Activated T-cell treated with anti-CD3 and anti-CD28 coated beads, Interleukin-2, amount 50 U/mL, for 4 hours (primary cell): ENCODE measurements at regions not wholly inside any gene's neighbourhood (a gene's known extent, or its start where the extent isn't known, plus 50 kb on each side); places are given as distances from the start of the nearest gene placed in this dataset.

Experiments
- ATAC-seq, 2 donors: fragments of 200-7000 bp; cut with Tn5 transposase; one replicate each; pipeline ENCODE4 v1.10.0; 2021
- DNase-seq: peaks from one replicate; pipeline ENCODE4 v3.0.0-alpha.2; 2020
- H3K27me3 Mint-ChIP-seq: one replicate; pipeline ENCODE4 v1.8.0; 2021; ENCODE audit warnings: low read depth, mixed read lengths
- H3K36me3 Mint-ChIP-seq: one replicate; pipeline ENCODE4 v1.8.0; 2022; ENCODE audit warnings: mixed read lengths; ENCODE audit not compliant: insufficient read depth
- H3K4me1 Mint-ChIP-seq: one replicate; pipeline ENCODE4 v1.8.0; 2021; ENCODE audit warnings: low read depth, mixed read lengths
- H3K4me3 Mint-ChIP-seq: one replicate; pipeline ENCODE4 v1.8.0; 2021; ENCODE audit warnings: mild to moderate bottlenecking, moderate library complexity, mixed read lengths
- H3K9me3 Mint-ChIP-seq: one replicate; pipeline ENCODE4 v1.8.0; 2021; ENCODE audit warnings: mixed read lengths

DNA sequence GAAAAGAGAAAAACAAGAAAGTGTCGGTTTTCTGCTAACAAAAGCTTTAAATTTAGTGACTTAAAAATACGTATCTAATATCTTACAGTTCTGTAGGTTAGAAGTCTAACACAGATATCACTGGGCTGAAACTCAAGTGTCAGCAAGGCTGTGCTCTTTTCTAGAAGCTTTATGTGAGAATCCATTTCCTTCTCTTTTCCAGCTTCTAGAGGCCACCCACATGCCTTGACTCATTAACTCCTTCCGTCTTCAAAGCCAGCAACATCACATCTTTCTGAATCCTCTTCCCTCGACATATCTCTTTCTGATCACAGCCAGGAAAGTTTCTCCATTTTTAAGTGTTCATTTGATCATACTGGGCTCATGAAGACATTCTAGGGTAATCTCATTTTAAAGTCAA, 262.0 kb downstream of the MAFB start:
- Mint-ChIP-seq H3K27me3 (peaks cover 6% of the 10 kb centered on the region), H3K4me1 (no peaks in the 10 kb centered on the region), H3K4me3 (no peak overlapping the region), H3K36me3 (no peaks in the 10 kb centered on the region), H3K9me3 (peaks cover 3% of the 10 kb centered on the region)
- DNase-seq (no peak), ATAC-seq (no peak)

DNA sequence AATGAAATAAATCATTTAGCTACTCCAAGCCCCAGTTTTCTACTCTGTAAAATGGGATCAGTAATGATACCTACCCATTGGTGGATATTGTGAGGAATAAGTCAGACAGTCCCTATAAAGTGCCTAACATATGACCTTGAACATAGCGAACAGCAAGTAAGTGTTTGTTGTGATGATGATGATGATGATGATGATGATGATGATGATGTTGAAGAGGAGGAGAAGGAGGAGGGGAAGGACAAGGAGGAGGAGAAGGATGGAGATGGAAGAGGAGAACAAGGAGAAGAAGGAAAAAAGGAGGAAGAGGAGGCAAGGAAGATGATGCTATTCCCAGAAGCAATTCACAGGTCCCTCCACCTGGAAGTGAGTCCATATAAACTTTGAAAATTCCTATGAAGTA, 264.3 kb downstream of the MAFB start:
- Mint-ChIP-seq H3K4me3 (no peak overlapping the region), H3K27me3 (peaks cover 4% of the 10 kb centered on the region), H3K9me3 (peaks cover 3% of the 10 kb centered on the region), H3K4me1 (no peaks in the 10 kb centered on the region), H3K36me3 (no peaks in the 10 kb centered on the region)
- ATAC-seq (no peak), DNase-seq (no peak)

DNA sequence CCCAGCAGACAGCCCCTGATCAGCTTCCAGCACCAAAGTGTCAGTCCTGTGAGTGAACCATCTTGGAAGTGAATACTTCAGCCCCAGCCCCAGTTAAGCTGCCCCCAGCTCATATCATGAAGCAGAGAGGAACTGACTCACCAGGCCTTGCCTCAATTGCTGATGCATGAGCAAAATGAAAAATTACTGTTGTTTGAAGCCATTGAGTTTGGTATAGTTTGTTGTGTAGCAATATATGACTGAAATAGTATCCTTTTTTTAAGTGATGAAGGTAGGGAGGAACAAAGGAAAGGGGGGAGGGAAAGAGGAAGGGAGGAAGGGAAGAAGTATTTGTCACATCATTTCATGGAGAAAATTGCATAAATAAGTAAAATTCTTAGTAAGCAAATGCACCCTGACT, 266.4 kb downstream of the MAFB start:
- no peaks in the 10 kb centered on the region for H3K36me3 Mint-ChIP-seq
- ATAC-seq, result no peak
- H3K4me3 Mint-ChIP-seq, result no peak overlapping the region
- H3K4me1 Mint-ChIP-seq, result no peaks in the 10 kb centered on the region
- peaks cover 3% of the 10 kb centered on the region for H3K9me3 Mint-ChIP-seq
- no peaks in the 10 kb centered on the region for H3K27me3 Mint-ChIP-seq
- DNase-seq, result no peak

DNA sequence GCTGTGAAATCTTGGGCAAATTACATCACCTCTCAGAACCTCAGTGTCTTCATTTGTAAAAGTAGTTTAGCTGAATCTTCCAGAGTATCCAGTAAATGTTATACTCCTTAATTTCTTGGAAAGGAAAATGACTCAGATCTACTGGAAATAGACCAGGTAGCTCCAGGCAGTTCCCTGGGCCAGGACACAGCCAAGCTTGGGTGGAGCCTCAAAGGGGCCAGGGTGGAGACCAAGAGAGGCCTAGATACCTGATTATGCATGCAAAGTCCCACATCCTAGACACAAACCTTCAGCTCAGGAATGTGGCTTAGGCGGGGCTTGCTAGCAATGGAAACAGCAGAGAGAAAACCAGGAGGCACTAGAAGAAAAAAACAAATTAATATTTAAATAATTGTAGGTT, 272.8 kb downstream of the MAFB start:
- peaks cover 4% of the 10 kb centered on the region for H3K9me3 Mint-ChIP-seq
- DNase-seq (no peak), ATAC-seq (no peak)
- no peaks in the 10 kb centered on the region for H3K27me3 Mint-ChIP-seq
- no peak overlapping the region for H3K4me3 Mint-ChIP-seq
- no peaks in the 10 kb centered on the region for H3K4me1 Mint-ChIP-seq
- H3K36me3 Mint-ChIP-seq, result no peaks in the 10 kb centered on the region

DNA sequence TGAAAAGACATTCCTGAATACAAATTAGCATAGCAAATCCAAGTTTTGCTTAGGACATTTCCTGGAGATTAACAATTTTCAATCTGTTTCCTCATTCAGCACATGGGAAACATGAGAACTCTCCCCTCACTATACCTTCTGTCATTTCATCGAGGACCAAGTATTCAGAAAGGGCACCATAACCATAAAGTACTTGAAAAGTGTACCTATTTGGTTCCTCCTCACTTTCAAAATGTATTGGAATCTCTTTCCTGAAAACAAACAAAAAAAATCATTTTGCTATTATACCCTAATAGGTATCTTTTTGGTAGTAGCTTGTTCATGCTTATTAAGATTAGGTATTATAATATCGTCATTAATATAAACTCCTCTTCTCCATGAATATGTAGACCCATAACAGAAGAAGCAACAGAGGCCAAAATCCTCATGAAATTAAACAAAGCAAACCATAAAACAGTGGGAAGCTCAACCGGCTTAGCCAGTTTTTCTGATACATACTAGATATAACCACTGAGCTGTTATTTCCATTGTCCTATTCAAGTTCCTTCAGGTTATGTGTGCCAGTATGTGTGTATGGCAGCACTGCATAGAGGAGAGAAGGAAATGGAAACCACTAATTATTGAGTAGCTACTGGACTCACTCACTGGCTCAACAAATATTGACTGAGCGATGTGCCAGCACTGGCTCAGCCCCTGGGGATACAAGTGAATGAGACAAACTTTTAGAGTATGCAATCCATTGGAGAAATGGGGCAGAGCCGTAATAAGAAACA, 274.0 kb downstream of the MAFB start:
- ATAC-seq, result no peak
- DNase-seq, result no peak
- Mint-ChIP-seq H3K27me3 (no peaks in the 10 kb centered on the region), H3K4me3 (no peak overlapping the region), H3K36me3 (no peaks in the 10 kb centered on the region), H3K4me1 (no peaks in the 10 kb centered on the region), H3K9me3 (peaks cover 4% of the 10 kb centered on the region)

DNA sequence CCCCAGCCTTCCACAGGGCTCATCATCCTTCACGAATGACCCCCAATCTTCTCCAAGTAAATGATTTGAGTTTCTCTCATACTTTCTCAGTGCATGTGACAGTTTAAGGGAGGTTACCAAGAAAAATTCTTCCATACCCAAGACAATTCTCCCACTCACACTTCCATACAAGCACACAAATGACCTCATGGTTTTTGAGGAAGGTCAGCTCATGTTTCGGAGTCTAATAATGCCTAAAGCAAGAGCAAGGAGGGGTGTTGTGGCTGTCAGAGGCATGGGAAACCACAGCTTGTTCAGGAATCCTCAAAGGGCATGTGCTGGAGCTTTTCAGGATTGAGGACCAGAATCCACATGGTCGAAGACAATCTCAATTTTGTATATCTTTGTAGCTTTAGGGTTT, 279.0 kb downstream of the MAFB start:
- no peaks in the 10 kb centered on the region for H3K4me1 Mint-ChIP-seq
- no peak overlapping the region for H3K4me3 Mint-ChIP-seq
- no peak for DNase-seq

DNA sequence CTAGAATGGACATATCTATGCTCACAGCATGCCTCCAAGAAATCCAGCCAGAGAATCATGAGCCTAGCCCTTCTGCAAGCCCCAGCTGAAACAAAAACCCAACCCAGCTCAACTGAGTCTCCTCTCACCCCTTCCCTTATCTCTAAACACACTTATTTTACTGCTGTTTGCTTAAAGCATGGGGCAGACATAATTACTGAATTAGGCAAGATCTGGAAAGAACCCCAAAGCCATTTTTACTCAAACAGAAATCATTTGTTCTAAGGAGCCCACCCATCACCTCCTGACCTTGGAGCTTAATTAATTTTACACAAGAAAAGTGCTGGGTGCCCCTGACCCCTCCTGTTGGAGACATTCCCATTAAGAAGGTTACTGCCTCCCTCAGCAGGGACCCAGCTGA, 291.6 kb downstream of the MAFB start:
- no peak overlapping the region for H3K4me3 Mint-ChIP-seq
- DNase-seq (no peak), ATAC-seq (no peak)
- no peaks in the 10 kb centered on the region for H3K27me3 Mint-ChIP-seq
- peaks cover 4% of the 10 kb centered on the region for H3K9me3 Mint-ChIP-seq
- no peaks in the 10 kb centered on the region for H3K4me1 Mint-ChIP-seq
- H3K36me3 Mint-ChIP-seq, result no peaks in the 10 kb centered on the region

More for the DNA sequence above, 279.0 kb downstream of the MAFB start:
- ATAC-seq, result no peak
- Mint-ChIP-seq H3K36me3 (no peaks in the 10 kb centered on the region), H3K9me3 (no peaks in the 10 kb centered on the region), H3K27me3 (no peaks in the 10 kb centered on the region)

DNA sequence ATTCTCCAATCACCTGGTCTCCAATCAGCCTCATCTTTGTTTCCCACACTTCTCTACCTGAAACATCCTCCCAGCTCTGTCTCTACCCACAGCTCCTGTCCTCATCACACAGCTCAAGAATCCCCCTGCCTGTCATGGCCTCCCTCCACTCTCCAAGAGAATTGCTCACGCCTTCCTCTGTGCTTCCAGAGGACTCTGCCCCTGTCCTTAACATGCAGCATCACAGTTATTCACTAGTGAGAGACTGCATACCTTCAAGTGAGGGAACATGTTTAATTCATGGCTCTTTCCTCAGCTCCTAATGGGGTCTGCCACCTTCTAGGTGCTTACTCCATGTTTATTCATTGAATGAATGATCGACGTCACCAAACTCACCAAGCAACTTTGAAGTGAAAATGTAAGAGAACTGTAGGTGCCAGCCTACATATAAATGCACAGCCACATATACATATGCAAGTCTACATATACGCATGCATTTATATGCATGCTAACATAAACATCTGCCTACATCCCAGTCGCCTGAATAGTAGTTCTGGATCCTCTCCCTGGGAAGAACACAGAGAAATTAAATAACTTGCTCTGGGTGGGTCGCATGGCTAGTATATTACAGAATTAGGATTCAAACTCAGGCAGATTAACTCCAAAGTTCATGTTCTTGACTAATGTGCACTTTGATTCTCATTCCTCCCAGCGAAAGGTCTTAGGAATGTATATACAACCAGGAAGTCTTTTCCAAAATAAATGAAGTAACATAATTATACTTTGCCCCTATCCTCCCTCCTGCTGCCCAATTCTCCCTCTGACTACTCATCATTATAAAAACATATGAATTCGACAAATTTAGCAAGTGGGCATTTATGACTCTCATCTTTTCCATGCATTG, 295.6 kb downstream of the MAFB start:
- Mint-ChIP-seq H3K27me3 (no peaks in the 10 kb centered on the region), H3K9me3 (peaks cover 8% of the 10 kb centered on the region), H3K4me1 (no peaks in the 10 kb centered on the region), H3K36me3 (no peaks in the 10 kb centered on the region), H3K4me3 (no peak overlapping the region)
- no peak for ATAC-seq
- no peak for DNase-seq

DNA sequence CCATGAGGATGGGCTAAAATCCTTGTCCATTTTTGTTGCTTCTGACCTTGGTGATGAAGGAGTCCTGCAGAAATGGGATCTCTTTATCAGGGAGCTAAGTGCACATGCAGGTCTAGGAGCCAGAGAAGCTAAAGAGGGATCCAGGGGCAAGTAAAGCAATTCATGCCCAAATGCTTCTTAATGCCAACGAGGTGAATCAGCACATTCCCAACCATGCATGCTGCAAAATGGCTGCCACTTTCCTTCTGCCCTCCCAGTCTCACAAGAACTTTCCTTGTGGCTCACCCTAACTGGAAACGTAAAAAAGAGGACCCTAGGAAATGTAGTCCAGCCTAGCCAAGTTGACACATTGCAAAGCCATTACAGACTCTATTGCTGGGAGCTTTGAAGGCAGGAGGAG, 298.4 kb downstream of the MAFB start:
- H3K36me3 Mint-ChIP-seq, result no peaks in the 10 kb centered on the region

DNA sequence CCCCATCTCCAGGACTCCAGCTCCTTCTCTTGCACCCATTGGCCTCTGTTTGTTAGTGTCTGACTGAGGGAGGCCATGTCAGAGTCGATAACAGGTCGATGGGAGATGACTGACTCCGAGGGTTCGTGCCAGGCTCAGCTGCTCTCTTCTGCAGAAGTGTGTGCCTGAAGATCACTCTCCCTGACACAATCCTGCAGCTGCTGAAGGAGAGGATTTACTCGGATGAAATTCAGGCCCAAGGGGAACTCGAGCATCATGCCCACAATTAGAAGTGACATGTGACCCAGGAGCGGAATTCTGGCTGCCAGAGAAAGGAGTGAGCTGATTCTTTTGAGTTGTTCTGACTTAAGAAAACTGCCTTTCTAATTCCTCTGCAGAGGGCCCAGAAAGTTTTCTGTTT, 318.2 kb downstream of the MAFB start:
- Mint-ChIP-seq H3K4me1 (no peaks in the 10 kb centered on the region), H3K4me3 (no peak overlapping the region), H3K9me3 (peaks cover 4% of the 10 kb centered on the region), H3K27me3 (no peaks in the 10 kb centered on the region), H3K36me3 (no peaks in the 10 kb centered on the region)
- ATAC-seq, result no peak
- no peak for DNase-seq

More for the DNA sequence above, 298.4 kb downstream of the MAFB start:
- no peaks in the 10 kb centered on the region for H3K27me3 Mint-ChIP-seq
- DNase-seq (no peak), ATAC-seq (no peak)
- H3K9me3 Mint-ChIP-seq, result peaks cover 14% of the 10 kb centered on the region
- H3K4me3 Mint-ChIP-seq, result no peak overlapping the region
- no peaks in the 10 kb centered on the region for H3K4me1 Mint-ChIP-seq

DNA sequence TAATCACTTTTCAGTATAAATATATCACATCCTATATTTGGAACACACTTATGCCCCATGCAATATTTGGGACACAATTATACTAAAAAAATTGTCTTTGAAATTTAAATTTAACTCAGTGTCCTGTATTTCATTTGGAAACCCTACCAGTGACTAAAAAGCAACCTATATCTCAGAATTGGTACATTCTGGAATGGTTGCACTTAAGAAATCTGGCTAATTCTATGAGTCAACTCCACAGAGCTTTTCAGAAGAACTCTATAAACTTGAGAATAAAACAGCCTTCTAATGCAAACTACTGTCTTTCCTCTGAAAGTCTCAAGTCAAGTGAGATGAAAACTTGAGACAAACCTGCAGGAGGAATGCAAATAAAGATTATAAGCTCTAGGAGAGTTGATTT, 320.2 kb downstream of the MAFB start:
- Mint-ChIP-seq H3K4me1 (no peaks in the 10 kb centered on the region), H3K36me3 (no peaks in the 10 kb centered on the region), H3K27me3 (peaks cover 5% of the 10 kb centered on the region), H3K4me3 (no peak overlapping the region), H3K9me3 (no peaks in the 10 kb centered on the region)
- ATAC-seq (no peak), DNase-seq (no peak)

DNA sequence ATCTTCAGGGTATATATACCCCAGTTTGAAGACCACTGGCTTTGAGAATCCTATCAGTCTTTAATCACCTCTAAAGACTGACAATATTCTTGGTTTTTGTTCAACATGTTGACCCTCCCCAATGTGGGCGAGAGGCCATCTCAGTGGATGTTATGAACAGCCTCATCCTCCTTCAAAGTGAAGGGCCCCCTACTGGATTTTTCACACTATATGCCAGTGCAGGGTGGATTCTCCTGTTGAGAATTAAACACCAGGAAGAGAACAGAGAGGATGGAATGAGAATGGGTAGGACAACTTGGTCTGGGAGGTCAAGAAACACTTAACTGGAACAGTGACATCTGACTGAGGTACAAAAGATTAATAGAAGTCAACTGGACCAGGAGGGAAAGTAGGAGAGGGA, 327.1 kb downstream of the MAFB start:
- no peaks in the 10 kb centered on the region for H3K4me1 Mint-ChIP-seq
- ATAC-seq, result no peak
- no peaks in the 10 kb centered on the region for H3K9me3 Mint-ChIP-seq
- no peak for DNase-seq
- no peaks in the 10 kb centered on the region for H3K36me3 Mint-ChIP-seq
- H3K27me3 Mint-ChIP-seq, result peaks cover 5% of the 10 kb centered on the region
- H3K4me3 Mint-ChIP-seq, result no peak overlapping the region

DNA sequence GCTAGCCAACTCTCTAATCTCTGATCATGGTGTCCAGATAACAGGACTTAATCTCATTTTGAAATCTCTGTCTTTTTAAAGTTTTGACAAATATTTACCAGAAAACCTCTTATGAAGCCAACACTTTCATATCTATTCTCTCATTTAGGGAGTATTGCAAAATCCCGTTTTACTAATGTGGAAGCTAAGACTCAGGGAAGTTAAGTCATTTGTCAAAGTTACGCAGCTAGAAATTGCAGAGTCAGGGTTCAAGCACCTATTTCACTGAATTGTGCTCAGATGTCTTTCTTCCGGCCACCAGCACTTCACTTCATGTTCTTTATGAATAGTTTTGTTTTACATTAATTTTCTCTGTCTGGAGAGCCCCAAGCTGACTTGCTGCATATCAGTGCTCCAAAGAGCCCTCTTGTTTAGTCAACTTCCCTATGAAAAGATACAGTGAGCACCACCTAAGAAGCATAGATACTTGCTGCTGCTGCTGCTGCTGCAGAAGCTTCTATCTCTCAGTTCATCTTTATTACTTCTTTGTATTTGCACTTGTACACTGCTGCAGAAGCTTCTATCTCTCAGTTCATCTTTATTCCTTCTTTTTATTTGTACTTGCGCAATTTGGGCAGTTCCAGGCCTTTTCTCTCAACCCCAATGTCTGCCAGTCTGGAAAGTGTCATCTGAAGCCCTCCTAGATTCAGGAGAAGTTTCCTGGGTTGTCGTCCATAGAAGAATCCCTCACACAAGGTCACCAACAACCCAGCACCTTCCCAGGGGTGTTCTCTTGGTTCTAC, 329.7 kb downstream of the MAFB start:
- H3K4me1 Mint-ChIP-seq, result no peaks in the 10 kb centered on the region
- no peak overlapping the region for H3K4me3 Mint-ChIP-seq
- H3K9me3 Mint-ChIP-seq, result no peaks in the 10 kb centered on the region
- no peak for DNase-seq
- no peaks in the 10 kb centered on the region for H3K36me3 Mint-ChIP-seq
- ATAC-seq, result no peak
- peaks cover 1% of the 10 kb centered on the region for H3K27me3 Mint-ChIP-seq

DNA sequence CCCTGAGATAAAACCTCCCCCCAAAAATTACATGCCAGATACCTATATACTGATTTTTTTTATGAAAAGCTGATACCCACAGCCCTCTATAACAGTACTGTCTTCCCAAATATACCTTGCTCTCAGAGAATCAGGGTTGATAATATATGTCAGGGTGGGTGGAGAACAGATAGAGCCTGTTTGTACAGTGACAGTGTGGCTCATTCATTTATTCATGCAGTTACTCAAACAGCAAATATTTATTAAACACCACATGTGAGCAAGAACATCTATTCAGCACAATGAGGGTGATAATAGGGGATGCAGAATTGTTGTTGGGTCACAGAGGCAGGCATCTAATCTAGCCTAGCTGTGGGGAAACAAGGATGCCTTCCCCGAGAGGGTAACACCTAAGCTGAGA, 334.2 kb downstream of the MAFB start:
- no peaks in the 10 kb centered on the region for H3K27me3 Mint-ChIP-seq
- H3K4me3 Mint-ChIP-seq, result no peak overlapping the region
- no peak for DNase-seq
- H3K36me3 Mint-ChIP-seq, result no peaks in the 10 kb centered on the region
- H3K4me1 Mint-ChIP-seq, result no peaks in the 10 kb centered on the region
- H3K9me3 Mint-ChIP-seq, result no peaks in the 10 kb centered on the region
- no peak for ATAC-seq
